Endothelial cell of umbilical vein (primary cell): ENCODE measurements at regions not wholly inside any gene's neighbourhood (a gene's known extent, or its start where the extent isn't known, plus 50 kb on each side); places are given as distances from the start of the nearest gene placed in this dataset.

Experiments
- BruUV-seq: library from RNA; stranded (reverse); fragments of 400-500 nt; replicated peaks from 2 replicates; lab custom pipeline; 2021; lab: Mats Ljungman, UMichigan
- CTCF ChIA-PET: fragments of 300-600, 350-600 bp; sonication (Branson Sonifier 250); formaldehyde crosslinking; loops from one replicate; lab custom pipeline; 2021; ENCODE audit warnings: antibody characterized with exemption, inconsistent platforms; lab: Charles Lee
- POLR2A ChIA-PET: fragments of 300-600, 350-600 bp; sonication (Branson Sonifier 250); formaldehyde crosslinking; loops from one replicate; lab custom pipeline; 2021; ENCODE audit warnings: antibody characterized with exemption, inconsistent platforms; lab: Charles Lee
- DNase-seq: peaks from one replicate; pipeline ENCODE4 v3.0.0-alpha.2; 2011; ENCODE audit warnings: low read depth, low spot score
- FAIRE-seq: peaks from 2 replicates; lab custom pipeline; 2011; peaks lifted over from hg19 to GRCh38; lab: Jason Lieb, UNC
- H2AFZ ChIP-seq: 2 replicates; pipeline ENCODE4 v1.6.0; 2012; ENCODE audit warnings: low read depth, low read length, control low read depth, inconsistent platforms
- H3K27ac ChIP-seq: 2 replicates; pipeline ENCODE4 v1.5.1; 2011; ENCODE audit warnings: low read depth, mild to moderate bottlenecking, control low read depth, low read length, moderate library complexity; ENCODE audit not compliant: insufficient read depth
- H3K27me3 ChIP-seq, 2 experiments: 2 replicates each; pipeline versions ENCODE4 v1.6.0 to v1.6.1; 2011; ENCODE audit warnings: low read length in 2 of 2, mixed read lengths in 1 of 2; ENCODE audit not compliant: control insufficient read depth in 2 of 2, insufficient read depth in 2 of 2
- H3K36me3 ChIP-seq, 2 experiments: 2 replicates in 1 of 2; 3 replicates in 1 of 2; pipeline ENCODE4 v1.5.1; 2011; ENCODE audit warnings: low read length in 2 of 2, mild to moderate bottlenecking in 1 of 2, moderate library complexity in 1 of 2; ENCODE audit not compliant: control insufficient read depth in 2 of 2, insufficient read depth in 2 of 2; ENCODE audit errors: extremely low read depth in 1 of 2
- H3K4me1 ChIP-seq: 3 replicates; pipeline ENCODE4 v1.5.1; 2011; ENCODE audit warnings: mild to moderate bottlenecking, low read length; ENCODE audit not compliant: control insufficient read depth, insufficient read depth; ENCODE audit errors: extremely low read depth
- H3K4me2 ChIP-seq: 2 replicates; pipeline ENCODE4 v1.6.1; 2011; ENCODE audit warnings: low read length, control low read depth, mixed read lengths; ENCODE audit not compliant: insufficient read depth
- H3K4me3 ChIP-seq, 3 experiments: fragments of 200-600 bp in 1 of 3; sonication (generic), shearing (Covaris generic) in 1 of 3; replicated peaks in 1 of 3; 2 replicates each; pipeline ENCODE4 v1.5.1; 2011 to 2016; ENCODE audit warnings: control low read depth in 3 of 3, low read length in 3 of 3, mild to moderate bottlenecking in 2 of 3, inconsistent platforms in 1 of 3, low read depth in 1 of 3, moderate library complexity in 1 of 3; ENCODE audit not compliant: insufficient read depth in 1 of 3
- H3K79me2 ChIP-seq: 2 replicates; pipeline ENCODE4 v1.6.0; 2012; ENCODE audit warnings: low read length, inconsistent platforms; ENCODE audit not compliant: control insufficient read depth, insufficient read depth
- H3K9ac ChIP-seq: replicated peaks from 2 replicates; pipeline ENCODE3; 2011; ENCODE audit warnings: low read length, control low read depth; ENCODE audit not compliant: insufficient read depth; ENCODE audit errors: extremely low read depth
- H3K9me1 ChIP-seq: replicated peaks from 3 replicates; pipeline ENCODE4 v1.6.0; 2011; ENCODE audit warnings: mild to moderate bottlenecking, low read length; ENCODE audit not compliant: control insufficient read depth, insufficient read depth; ENCODE audit errors: extremely low read depth
- H3K9me3 ChIP-seq: replicated peaks from 2 replicates; pipeline ENCODE4 v1.5.1; 2012; ENCODE audit warnings: low read length, inconsistent platforms; ENCODE audit not compliant: control insufficient read depth, insufficient read depth
- H4K20me1 ChIP-seq: replicated peaks from 2 replicates; pipeline ENCODE3; 2011; ENCODE audit warnings: mild to moderate bottlenecking, low read length; ENCODE audit not compliant: control insufficient read depth, insufficient read depth; ENCODE audit errors: extremely low read depth
- EZH2 ChIP-seq: IDR thresholded peaks from 2 replicates; pipeline ENCODE4 v1.6.1; 2012; ENCODE audit warnings: borderline replicate concordance, low read depth, mild to moderate bottlenecking, moderate library complexity, low read length, inconsistent platforms; ENCODE audit not compliant: severe bottlenecking
- FOS ChIP-seq: IDR thresholded peaks from 2 replicates; pipeline ENCODE4 v1.6.1; 2011; ENCODE audit warnings: mild to moderate bottlenecking, low read length, moderate library complexity, borderline replicate concordance; ENCODE audit not compliant: insufficient read depth
- GATA2 ChIP-seq: IDR thresholded peaks from 2 replicates; pipeline ENCODE4 v1.7.0; 2011; ENCODE audit warnings: low read depth, mild to moderate bottlenecking, moderate library complexity, mixed read lengths, low read length; ENCODE audit not compliant: insufficient read length, insufficient read depth
- JUN ChIP-seq: IDR thresholded peaks from 2 replicates; pipeline ENCODE4 v1.6.1; 2011; ENCODE audit warnings: borderline replicate concordance, low read depth; ENCODE audit not compliant: insufficient read length, insufficient read depth
- MAX ChIP-seq: IDR thresholded peaks from 2 replicates; pipeline ENCODE4 v1.6.1; 2011; ENCODE audit not compliant: insufficient read depth, insufficient read length
- MYC ChIP-seq: IDR thresholded peaks from one replicate; pipeline ENCODE4 v1.6.1; 2011; ENCODE audit warnings: mild to moderate bottlenecking, low read depth, low read length
- POLR2A ChIP-seq: IDR thresholded peaks from 2 replicates; pipeline ENCODE4 v1.6.1; 2012; ENCODE audit warnings: low read depth, mild to moderate bottlenecking, control low read depth, low read length
- POLR2AphosphoS5 ChIP-seq: IDR thresholded peaks from 2 replicates; pipeline ENCODE4 v1.6.1; 2012; ENCODE audit warnings: low read depth, mild to moderate bottlenecking, control low read depth, low read length, moderate library complexity; ENCODE audit not compliant: insufficient read depth
- dilution Hi-C: fragments of 300-500 bp; cut with MboI; formaldehyde crosslinking; loops from one replicate; pipeline ENCODE4 v1.15.0; 2019; ENCODE audit warnings: low sequenced_read_pairs; ENCODE audit not compliant: extremely low pct_ligation_motif_present
- intact Hi-C: fragments of 100-400 bp; cut with micrococcal nuclease; formaldehyde crosslinking; loops from one replicate; pipeline ENCODE4 v1.10.0; 2022
- TF ChIP-seq, protein P1 (sequence below), 2 donors: IDR thresholded peaks; 1 replicate in 1 of 2; 2 replicates in 1 of 2; pipeline ENCODE4 v1.5.1; 2011; ENCODE audit warnings: low read length in 2 of 2, mild to moderate bottlenecking in 2 of 2, moderate library complexity in 2 of 2, control low read depth in 1 of 2, inconsistent platforms in 1 of 2, low read depth in 1 of 2; ENCODE audit not compliant: insufficient read depth in 1 of 2; ENCODE audit errors: extremely low read depth in 1 of 2

DNA sequence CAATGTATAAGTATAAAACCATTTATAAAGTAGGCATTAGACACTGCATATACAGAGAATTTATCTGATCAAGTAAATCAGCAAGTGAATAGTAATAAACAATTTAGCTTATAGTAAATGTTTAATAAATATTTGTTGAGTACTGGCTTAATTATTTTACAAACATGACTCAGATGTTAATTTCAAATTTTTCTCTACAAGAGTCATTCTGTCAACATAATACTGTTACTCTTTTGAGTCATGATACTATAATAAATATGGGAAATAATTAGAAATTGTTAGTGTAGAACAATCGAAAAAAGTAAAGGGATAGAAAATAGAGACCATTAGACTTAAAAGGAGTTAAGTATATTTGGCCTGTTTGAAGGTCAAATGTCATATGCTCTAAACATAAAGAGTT is 133.6 kb upstream of the MC4R start:
- Histone ChIP-seq H3K4me1 (no peaks in the 10 kb centered on the region), H4K20me1 (no peaks in the 10 kb centered on the region), H3K79me2 (no peaks in the 10 kb centered on the region), H3K4me3 (no peak overlapping the region), H3K9me3 (no peaks in the 10 kb centered on the region), H2AFZ (no peak overlapping the region), H3K27ac (no peak overlapping the region), H3K4me2 (no peak overlapping the region), H3K27me3 (no peaks in the 10 kb centered on the region), H3K9ac (no peak overlapping the region), H3K36me3 (no peaks in the 10 kb centered on the region), H3K9me1 (no peaks in the 10 kb centered on the region)
- FAIRE-seq (no peak), DNase-seq (no peak)
- ChIA-PET CTCF (no interaction called here), POLR2A (no interaction called here)
- intact Hi-C loops (no loop called here), dilution Hi-C loops (no loop called here)
- TF ChIP-seq POLR2AphosphoS5 (no peak), EZH2 (no peak), MYC (no peak), GATA2 (no peak), JUN (no peak), MAX (no peak), FOS (no peak), POLR2A (no peak)
- TF ChIP-seq, protein P1, sequence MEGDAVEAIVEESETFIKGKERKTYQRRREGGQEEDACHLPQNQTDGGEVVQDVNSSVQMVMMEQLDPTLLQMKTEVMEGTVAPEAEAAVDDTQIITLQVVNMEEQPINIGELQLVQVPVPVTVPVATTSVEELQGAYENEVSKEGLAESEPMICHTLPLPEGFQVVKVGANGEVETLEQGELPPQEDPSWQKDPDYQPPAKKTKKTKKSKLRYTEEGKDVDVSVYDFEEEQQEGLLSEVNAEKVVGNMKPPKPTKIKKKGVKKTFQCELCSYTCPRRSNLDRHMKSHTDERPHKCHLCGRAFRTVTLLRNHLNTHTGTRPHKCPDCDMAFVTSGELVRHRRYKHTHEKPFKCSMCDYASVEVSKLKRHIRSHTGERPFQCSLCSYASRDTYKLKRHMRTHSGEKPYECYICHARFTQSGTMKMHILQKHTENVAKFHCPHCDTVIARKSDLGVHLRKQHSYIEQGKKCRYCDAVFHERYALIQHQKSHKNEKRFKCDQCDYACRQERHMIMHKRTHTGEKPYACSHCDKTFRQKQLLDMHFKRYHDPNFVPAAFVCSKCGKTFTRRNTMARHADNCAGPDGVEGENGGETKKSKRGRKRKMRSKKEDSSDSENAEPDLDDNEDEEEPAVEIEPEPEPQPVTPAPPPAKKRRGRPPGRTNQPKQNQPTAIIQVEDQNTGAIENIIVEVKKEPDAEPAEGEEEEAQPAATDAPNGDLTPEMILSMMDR (IDR thresholded peaks at IDR 0.05; ENCODE audit: extremely low read depth in 1 of 2, insufficient read depth in 1 of 2, low read depth in 1 of 2, low read length in 2 of 2): no peak
- no TSS peak for BruUV-seq
